Uterus (tissue), 3 donors: ENCODE measurements at regions not wholly inside any gene's neighbourhood (a gene's known extent, or its start where the extent isn't known, plus 50 kb on each side); places are given as distances from the start of the nearest gene placed in this dataset.

Experiments used
- DNase-seq, 2 donors: peaks; one replicate each; pipeline ENCODE4 v3.0.0-alpha.2; 2019 to 2020
- H3K27ac ChIP-seq, 2 donors: fragments of 200-600 bp; sonication (generic); 1 replicate in 1 of 2; 2 replicates in 1 of 2; pipeline ENCODE4 v1.5.1; 2016 to 2018
- H3K27me3 ChIP-seq, 2 donors: fragments of 200-600 bp; sonication (generic); one replicate each; pipeline ENCODE4 v1.5.1; 2018 to 2019; ENCODE audit warnings: control low read depth in 1 of 2
- H3K36me3 ChIP-seq, 2 donors: fragments of 200-600 bp; sonication (generic); one replicate each; pipeline ENCODE4 v1.5.1; 2019; ENCODE audit warnings: control low read depth in 1 of 2
- H3K4me1 ChIP-seq, 2 donors: fragments of 200-600 bp; sonication (generic); one replicate each; pipeline ENCODE4 v1.5.1; 2018 to 2019; ENCODE audit warnings: control low read depth in 1 of 2
- H3K4me3 ChIP-seq, 2 donors: fragments of 200-600 bp; sonication (generic); 1 replicate in 1 of 2; 2 replicates in 1 of 2; pipeline ENCODE4 v1.5.1; 2018 to 2019; ENCODE audit warnings: mild to moderate bottlenecking in 1 of 2
- H3K9me3 ChIP-seq, 2 donors: fragments of 200-600 bp; sonication (generic); one replicate each; pipeline ENCODE4 v1.5.1; 2019; ENCODE audit warnings: control low read depth in 1 of 2
- CTCF ChIP-seq, 4 experiments: fragments of 200-600 bp in 2 of 4; fragments of 450-650 bp in 2 of 4; sonication (generic) in 2 of 4; IDR thresholded peaks; one replicate each; pipeline ENCODE4 v1.5.1; 2016 to 2019; ENCODE audit warnings: antibody characterized with exemption in 4 of 4, mild to moderate bottlenecking in 2 of 4, moderate library complexity in 1 of 4
- POLR2A ChIP-seq, 2 donors: fragments of 450-650 bp; IDR thresholded peaks; one replicate each; pipeline ENCODE4 v1.6.1; 2016; ENCODE audit warnings: antibody characterized with exemption in 2 of 2, mild to moderate bottlenecking in 1 of 2, moderate library complexity in 1 of 2
- intact Hi-C: fragments of 100-400 bp; cut with DNase I; formaldehyde crosslinking; loops from one replicate; pipeline ENCODE4 v1.15.1; 2023; ENCODE audit warnings: low total_unique reads
- donor health status: DM: yes; HTN: yes; CAD: no.

- Histone ChIP-seq H3K4me1 (no peaks in the 10 kb centered on the region), H3K36me3 (no peaks in the 10 kb centered on the region), H3K27ac (no peak overlapping the region), H3K9me3 (no peaks in the 10 kb centered on the region), H3K27me3 (no peaks in the 10 kb centered on the region), H3K4me3 (no peak overlapping the region)
- intact Hi-C loops = no loop called here
- TF ChIP-seq POLR2A (IDR thresholded peaks at IDR 0.05) (no peak), CTCF (IDR thresholded peaks at IDR 0.05) (no peak)
- no peak for DNase-seq
These were observed 359.2 kb upstream of the SGCG start for GRCh38 chr13:22821589-22821988.

GRCh38 chr13:22825186-22825585, 355.6 kb upstream of the SGCG start:
- H3K27ac ChIP-seq = no peak overlapping the region
- no peak for DNase-seq
- H3K4me3 ChIP-seq = no peak overlapping the region
- no peaks in the 10 kb centered on the region for H3K9me3 ChIP-seq
- intact Hi-C loops = no loop called here
- no peak for TF ChIP-seq CTCF (IDR thresholded peaks at IDR 0.05)
- TF ChIP-seq POLR2A (IDR thresholded peaks at IDR 0.05) = no peak
- H3K27me3 ChIP-seq = no peaks in the 10 kb centered on the region
- H3K4me1 ChIP-seq = no peaks in the 10 kb centered on the region
- no peaks in the 10 kb centered on the region for H3K36me3 ChIP-seq

GRCh38 chr13:22828081-22828480, 352.7 kb upstream of the SGCG start:
- no peaks in the 10 kb centered on the region for H3K36me3 ChIP-seq
- no peaks in the 10 kb centered on the region for H3K4me1 ChIP-seq
- intact Hi-C loops = no loop called here
- H3K27me3 ChIP-seq = no peaks in the 10 kb centered on the region
- no peaks in the 10 kb centered on the region for H3K9me3 ChIP-seq
- no peak for TF ChIP-seq POLR2A (IDR thresholded peaks at IDR 0.05)
- no peak for TF ChIP-seq CTCF (IDR thresholded peaks at IDR 0.05)
- no peak for DNase-seq
- no peak overlapping the region for H3K27ac ChIP-seq
- no peak overlapping the region for H3K4me3 ChIP-seq

GRCh38 chr13:22836475-22836874, 344.3 kb upstream of the SGCG start:
- TF ChIP-seq CTCF (IDR thresholded peaks at IDR 0.05) = no peak
- TF ChIP-seq POLR2A (IDR thresholded peaks at IDR 0.05) = no peak
- Histone ChIP-seq H3K36me3 (no peaks in the 10 kb centered on the region), H3K9me3 (no peaks in the 10 kb centered on the region), H3K4me1 (no peaks in the 10 kb centered on the region), H3K4me3 (no peak overlapping the region), H3K27ac (no peak overlapping the region), H3K27me3 (no peaks in the 10 kb centered on the region)
- DNase-seq = no peak
- intact Hi-C loops = no loop called here

- Histone ChIP-seq H3K36me3 (no peaks in the 10 kb centered on the region), H3K9me3 (no peaks in the 10 kb centered on the region), H3K4me1 (no peaks in the 10 kb centered on the region), H3K4me3 (peak overlapping the region in 1 of 2 donors; percentile 9), H3K27me3 (no peaks in the 10 kb centered on the region), H3K27ac (no peak overlapping the region)
- no peak for DNase-seq
- TF ChIP-seq CTCF (IDR thresholded peaks at IDR 0.05) (no peak), POLR2A (IDR thresholded peaks at IDR 0.05) (no peak)
- intact Hi-C loops = no loop called here
These were observed 342.7 kb upstream of the SGCG start for GRCh38 chr13:22837980-22838647.
